ENCODE measurements at regions not wholly inside any gene's neighbourhood (a gene's known extent, or its start where the extent isn't known, plus 50 kb on each side); places are given as distances from the start of the nearest gene placed in this dataset.
A peak's percentile ranks its signal among the peaks of the same experiment; 100 is the strongest.

DNA sequence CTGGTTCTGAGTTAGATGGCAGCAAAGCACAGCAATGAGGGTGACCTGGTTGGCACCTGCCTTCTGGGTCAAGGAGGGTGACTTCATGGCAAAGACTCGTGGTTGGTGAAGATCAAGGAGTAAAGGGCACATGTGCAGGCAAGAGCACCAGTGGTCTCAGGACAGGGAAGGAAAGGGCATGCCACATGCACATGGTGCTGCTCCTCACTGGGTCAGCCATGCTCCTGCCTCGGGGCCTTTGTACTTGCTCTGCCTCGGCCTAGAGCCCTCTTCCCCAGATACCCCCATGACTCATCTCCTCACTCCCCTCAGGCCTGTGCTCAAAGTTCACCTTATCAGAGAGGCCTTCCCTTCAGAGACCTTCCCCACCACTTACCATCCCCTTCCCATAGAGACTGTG is 106.7 kb upstream of the KDM7A start:
- Histone ChIP-seq H3K4me3 (no peak overlapping the region), H3K36me3 (no peaks in the 10 kb centered on the region), H3K9me3 (no peaks in the 10 kb centered on the region), H3K4me1 (no peaks in the 10 kb centered on the region), H3K27ac (replicated peaks in 1 of 4) (no peak overlapping the region), H3K27me3 (no peaks in the 10 kb centered on the region)
- DNase-seq (ENCODE audit: extremely low spot score): no peak
- WGBS: 93% methylated on average over 3 of the region's 3 CpGs
- intact Hi-C loops (cut with DNase I): no loop called here
- no peak for TF ChIP-seq EP300 (IDR thresholded peaks at IDR 0.05)
- TF ChIP-seq, protein P1, sequence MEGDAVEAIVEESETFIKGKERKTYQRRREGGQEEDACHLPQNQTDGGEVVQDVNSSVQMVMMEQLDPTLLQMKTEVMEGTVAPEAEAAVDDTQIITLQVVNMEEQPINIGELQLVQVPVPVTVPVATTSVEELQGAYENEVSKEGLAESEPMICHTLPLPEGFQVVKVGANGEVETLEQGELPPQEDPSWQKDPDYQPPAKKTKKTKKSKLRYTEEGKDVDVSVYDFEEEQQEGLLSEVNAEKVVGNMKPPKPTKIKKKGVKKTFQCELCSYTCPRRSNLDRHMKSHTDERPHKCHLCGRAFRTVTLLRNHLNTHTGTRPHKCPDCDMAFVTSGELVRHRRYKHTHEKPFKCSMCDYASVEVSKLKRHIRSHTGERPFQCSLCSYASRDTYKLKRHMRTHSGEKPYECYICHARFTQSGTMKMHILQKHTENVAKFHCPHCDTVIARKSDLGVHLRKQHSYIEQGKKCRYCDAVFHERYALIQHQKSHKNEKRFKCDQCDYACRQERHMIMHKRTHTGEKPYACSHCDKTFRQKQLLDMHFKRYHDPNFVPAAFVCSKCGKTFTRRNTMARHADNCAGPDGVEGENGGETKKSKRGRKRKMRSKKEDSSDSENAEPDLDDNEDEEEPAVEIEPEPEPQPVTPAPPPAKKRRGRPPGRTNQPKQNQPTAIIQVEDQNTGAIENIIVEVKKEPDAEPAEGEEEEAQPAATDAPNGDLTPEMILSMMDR (IDR thresholded peaks at IDR 0.05): no peak
- TF ChIP-seq POLR2A (IDR thresholded peaks at IDR 0.05; ENCODE audit: low read depth): no peak
- no peak for TF ChIP-seq POLR2AphosphoS5 (IDR thresholded peaks at IDR 0.05)

DNA sequence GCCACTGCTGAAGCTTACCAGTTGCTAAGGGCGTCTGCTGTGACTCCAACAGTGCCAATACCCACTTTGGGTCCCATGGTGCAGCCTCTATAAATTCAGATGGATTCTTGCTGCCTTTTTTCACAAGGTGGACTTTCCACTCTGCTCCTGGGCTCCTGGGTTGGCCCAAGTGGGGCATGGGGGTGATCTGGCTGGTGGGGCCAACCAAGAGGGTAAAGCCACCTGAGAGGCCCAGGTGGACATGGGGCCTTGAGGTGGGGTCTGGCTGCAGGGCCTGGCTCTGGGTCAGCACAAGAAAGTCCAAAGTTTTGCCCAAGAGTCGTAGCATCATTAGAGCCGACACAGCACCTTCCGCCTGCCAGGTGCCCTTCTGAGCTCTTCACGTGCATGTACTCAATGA is 105.2 kb upstream of the KDM7A start:
- intact Hi-C loops (cut with DNase I): no loop called here
- no peaks in the 10 kb centered on the region for H3K36me3 ChIP-seq
- WGBS: 92% methylated on average over 5 of the region's 5 CpGs

DNA sequence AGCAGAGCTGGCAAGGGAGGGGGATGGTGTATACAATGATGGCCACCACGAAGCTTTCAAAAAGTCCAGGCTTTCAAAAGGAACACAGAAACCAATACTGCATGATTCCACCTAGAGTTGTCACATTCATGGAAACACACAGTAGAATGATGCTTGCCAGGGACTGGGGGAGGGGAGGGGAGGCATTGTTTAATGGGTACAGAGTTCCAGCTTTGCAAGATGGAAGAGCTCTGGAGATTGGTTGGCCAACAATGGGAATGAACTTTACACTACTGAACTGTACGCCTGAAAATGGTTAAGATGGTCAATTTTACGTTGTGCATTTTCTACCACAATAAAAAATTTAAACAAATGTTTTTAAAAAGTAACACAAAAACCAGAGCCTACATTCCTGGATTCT is 104.5 kb upstream of the KDM7A start:
- peaks cover 0 to under 1% (median 0%) of the 10 kb centered on the region in 4 donors for H3K4me1 ChIP-seq
- H3K27me3 ChIP-seq: no peaks in the 10 kb centered on the region
- no peaks in the 10 kb centered on the region for H3K36me3 ChIP-seq
- no peak overlapping the region for H3K4me3 ChIP-seq
- WGBS: 77% methylated on average over 3 of the region's 3 CpGs
- DNase-seq (ENCODE audit: extremely low spot score): no peak
- H3K27ac ChIP-seq (replicated peaks in 1 of 4): no peak overlapping the region
- intact Hi-C loops (cut with DNase I): no loop called here
- no peak for TF ChIP-seq POLR2AphosphoS5 (IDR thresholded peaks at IDR 0.05)
- no peak for TF ChIP-seq EP300 (IDR thresholded peaks at IDR 0.05)
- no peak for TF ChIP-seq POLR2A (IDR thresholded peaks at IDR 0.05; ENCODE audit: low read depth)
- TF ChIP-seq, protein P1 (IDR thresholded peaks at IDR 0.05): no peak
- H3K9me3 ChIP-seq: no peaks in the 10 kb centered on the region

More for the DNA sequence above, 105.2 kb upstream of the KDM7A start:
- no peak overlapping the region for H3K27ac ChIP-seq (replicated peaks in 1 of 4)
- no peaks in the 10 kb centered on the region for H3K4me1 ChIP-seq
- TF ChIP-seq POLR2AphosphoS5 (IDR thresholded peaks at IDR 0.05) (no peak), POLR2A (IDR thresholded peaks at IDR 0.05; ENCODE audit: low read depth) (no peak), EP300 (IDR thresholded peaks at IDR 0.05) (no peak)
- TF ChIP-seq, protein P1 (IDR thresholded peaks at IDR 0.05): no peak
- H3K4me3 ChIP-seq: no peak overlapping the region
- H3K27me3 ChIP-seq: no peaks in the 10 kb centered on the region
- H3K9me3 ChIP-seq: no peaks in the 10 kb centered on the region
- DNase-seq (ENCODE audit: extremely low spot score): no peak

DNA sequence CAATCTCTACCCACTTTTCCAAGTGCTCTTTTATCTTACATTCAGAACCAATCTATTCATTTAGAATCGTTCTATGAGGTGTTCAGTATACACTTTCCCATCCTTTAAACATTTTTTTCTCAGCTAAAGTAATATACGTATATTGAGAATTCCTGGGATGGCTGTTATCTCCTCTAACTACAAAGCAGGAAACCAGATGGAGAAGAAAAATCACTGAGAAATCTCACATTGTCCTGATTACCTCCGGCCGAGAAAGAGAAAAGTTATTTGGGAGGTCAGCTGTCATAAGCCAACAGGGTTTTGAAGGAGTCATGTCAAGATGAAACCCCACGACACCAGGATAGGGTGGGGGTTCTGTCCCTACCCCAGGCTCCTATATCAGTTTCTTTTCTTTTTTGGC is 99.2 kb upstream of the KDM7A start:
- 52% methylated on average over 5 of the region's 5 CpGs for WGBS
- Histone ChIP-seq H3K27me3 (no peaks in the 10 kb centered on the region), H3K27ac (replicated peaks in 1 of 4) (peak overlapping the region in 1 of 4 donors; percentile 8), H3K9me3 (no peaks in the 10 kb centered on the region), H3K36me3 (no peaks in the 10 kb centered on the region), H3K4me1 (peaks cover 6 to 15% (median 12%) of the 10 kb centered on the region in 4 donors), H3K4me3 (no peak overlapping the region)
- TF ChIP-seq POLR2AphosphoS5 (IDR thresholded peaks at IDR 0.05): no peak
- TF ChIP-seq POLR2A (IDR thresholded peaks at IDR 0.05; ENCODE audit: low read depth): no peak
- TF ChIP-seq, protein P1 (IDR thresholded peaks at IDR 0.05): no peak
- no peak for TF ChIP-seq EP300 (IDR thresholded peaks at IDR 0.05)
- DNase-seq (ENCODE audit: extremely low spot score): no peak
- intact Hi-C loops (cut with DNase I): no loop called here
